Fibroblast of upper back skin (primary cell): ENCODE measurements at regions not wholly inside any gene's neighbourhood (a gene's known extent, or its start where the extent isn't known, plus 50 kb on each side); places are given as distances from the start of the nearest gene placed in this dataset.
A peak's percentile ranks its signal among the peaks of the same experiment; 100 is the strongest.
"Not testable (repeated sequence)": the region's sequence is repeated elsewhere in the genome, so short reads cannot be mapped to it uniquely, and the experiment has no call there.

Experiments used
- DNase-seq: peaks from one replicate; pipeline ENCODE4 v3.0.0-alpha.2; 2013

- DNase-seq = peak; percentile 73
Measured at GRCh38 chr21:27580276-27580675, 613.4 kb upstream of the ADAMTS5 start.

- DNase-seq = no peak
Measured at GRCh38 chr21:27578741-27579265, 611.9 kb upstream of the ADAMTS5 start.

- peak; percentile 88 for DNase-seq
Measured at GRCh38 chr21:27572696-27573095, 605.8 kb upstream of the ADAMTS5 start.

GRCh38 chr21:27571706-27572105 is 604.8 kb upstream of the ADAMTS5 start:
- peak; percentile 87 for DNase-seq

- peak; percentile 98 for DNase-seq
Measured at GRCh38 chr21:27570306-27570868, 603.5 kb upstream of the ADAMTS5 start.

- DNase-seq = no peak
Measured at GRCh38 chr21:27569831-27570230, 602.9 kb upstream of the ADAMTS5 start.

- peak; percentile 32 for DNase-seq
Measured at GRCh38 chr21:27569091-27569490, 602.2 kb upstream of the ADAMTS5 start.

GRCh38 chr21:27567381-27567780 is 600.5 kb upstream of the ADAMTS5 start:
- DNase-seq = no peak

GRCh38 chr21:27566521-27566920 is 599.6 kb upstream of the ADAMTS5 start:
- no peak for DNase-seq

- DNase-seq = no peak
Measured at GRCh38 chr21:27565364-27565763, 598.5 kb upstream of the ADAMTS5 start.

GRCh38 chr21:27564684-27565301 is 597.9 kb upstream of the ADAMTS5 start:
- DNase-seq = peak; percentile 70

GRCh38 chr21:27562303-27562702 is 595.4 kb upstream of the ADAMTS5 start:
- DNase-seq = no peak

- peak; percentile 16 for DNase-seq
Measured at GRCh38 chr21:27561116-27561515, 594.2 kb upstream of the ADAMTS5 start.

- peak; percentile 41 for DNase-seq
Measured at GRCh38 chr21:27557356-27557755, 590.5 kb upstream of the ADAMTS5 start.

GRCh38 chr21:27555996-27556395 is 589.1 kb upstream of the ADAMTS5 start:
- peak; percentile 73 for DNase-seq

- peak; percentile 7 for DNase-seq
Measured at GRCh38 chr21:27550287-27550686, 583.4 kb upstream of the ADAMTS5 start.

- DNase-seq = no peak
Measured at GRCh38 chr21:27548486-27548885, 581.6 kb upstream of the ADAMTS5 start.

GRCh38 chr21:27545754-27546349 is 579.0 kb upstream of the ADAMTS5 start:
- no peak for DNase-seq

GRCh38 chr21:27542126-27542525 is 575.2 kb upstream of the ADAMTS5 start:
- DNase-seq = not testable (repeated sequence)

- peak; percentile 51 for DNase-seq
Measured at GRCh38 chr21:27536319-27536718, 569.4 kb upstream of the ADAMTS5 start.

- no peak for DNase-seq
Measured at GRCh38 chr21:27535188-27535587, 568.3 kb upstream of the ADAMTS5 start.

- DNase-seq = peak; percentile 26
Measured at GRCh38 chr21:27534206-27534605, 567.3 kb upstream of the ADAMTS5 start.

- DNase-seq = peak; percentile 89
Measured at GRCh38 chr21:27532076-27532475, 565.2 kb upstream of the ADAMTS5 start.

- no peak for DNase-seq
Measured at GRCh38 chr21:27528697-27529096, 561.8 kb upstream of the ADAMTS5 start.
